HEK293T (cell line): ENCODE measurements at regions not wholly inside any gene's neighbourhood (a gene's known extent, or its start where the extent isn't known, plus 50 kb on each side); places are given as distances from the start of the nearest gene placed in this dataset.

ENCODE experiments used
- CTCF ChIA-PET: fragments of 350-600 bp; formaldehyde crosslinking; extraction: SDS; loops from one replicate; lab custom pipeline; 2021; ENCODE audit warnings: antibody characterized with exemption, inconsistent platforms; lab: Yijun Ruan, JAX
- POLR2A ChIA-PET: fragments of 350-600 bp; formaldehyde crosslinking; extraction: SDS; loops from one replicate; lab custom pipeline; 2020; ENCODE audit warnings: antibody characterized with exemption, inconsistent platforms; lab: Yijun Ruan, JAX
- DNase-seq: peaks from one replicate; pipeline ENCODE4 v3.0.0; 2012; ENCODE audit warnings: mixed read lengths; ENCODE audit errors: extremely low spot score
- ARNT ChIP-seq: fragments of 450-650 bp; IDR thresholded peaks from 2 replicates; pipeline ENCODE4 v1.6.1; 2017; ENCODE audit warnings: mild to moderate bottlenecking
- BHLHE40 ChIP-seq: fragments of 450-650 bp; IDR thresholded peaks from 2 replicates; pipeline ENCODE4 v1.6.1; 2016; ENCODE audit warnings: mild to moderate bottlenecking, moderate library complexity, borderline replicate concordance
- CTBP1 ChIP-seq: fragments of 450-650 bp; IDR thresholded peaks from 2 replicates; pipeline ENCODE4 v1.6.1; 2016; ENCODE audit warnings: borderline replicate concordance
- ELF4 ChIP-seq: fragments of 450-650 bp; IDR thresholded peaks from 2 replicates; pipeline ENCODE4 v1.6.1; 2017; ENCODE audit warnings: antibody characterized with exemption
- FOXA1 ChIP-seq: fragments of 450-650 bp; IDR thresholded peaks from 2 replicates; pipeline ENCODE4 v1.6.1; 2016; ENCODE audit warnings: mild to moderate bottlenecking
- FOXK2 ChIP-seq: fragments of 450-650 bp; IDR thresholded peaks from 2 replicates; pipeline ENCODE4 v1.6.1; 2016; ENCODE audit warnings: mild to moderate bottlenecking
- FOXM1 ChIP-seq: fragments of 450-650 bp; IDR thresholded peaks from 2 replicates; pipeline ENCODE4 v1.6.1; 2017; ENCODE audit warnings: mild to moderate bottlenecking, borderline replicate concordance
- HDGF ChIP-seq: fragments of 450-650 bp; IDR thresholded peaks from 2 replicates; pipeline ENCODE4 v1.6.1; 2017; ENCODE audit warnings: antibody characterized with exemption, borderline replicate concordance
- L3MBTL2 ChIP-seq: fragments of 450-650 bp; conservative IDR thresholded peaks from 2 replicates; pipeline ENCODE4 v1.6.1; 2016; ENCODE audit warnings: mild to moderate bottlenecking
- LEF1 ChIP-seq: fragments of 450-650 bp; IDR thresholded peaks from 2 replicates; pipeline ENCODE4 v1.6.1; 2017; ENCODE audit warnings: mild to moderate bottlenecking, borderline replicate concordance
- NFRKB ChIP-seq: fragments of 450-650 bp; IDR thresholded peaks from 2 replicates; pipeline ENCODE4 v1.6.1; 2016; ENCODE audit warnings: mild to moderate bottlenecking, moderate library complexity
- PKNOX1 ChIP-seq: fragments of 450-650 bp; IDR thresholded peaks from 2 replicates; pipeline ENCODE4 v1.6.1; 2016
- SP1 ChIP-seq: fragments of 450-650 bp; IDR thresholded peaks from 2 replicates; pipeline ENCODE4 v1.6.1; 2017
- SUZ12 ChIP-seq: fragments of 450-650 bp; IDR thresholded peaks from 2 replicates; pipeline ENCODE4 v1.6.1; 2016; ENCODE audit warnings: mild to moderate bottlenecking
- TARDBP ChIP-seq: fragments of 450-650 bp; IDR thresholded peaks from 2 replicates; pipeline ENCODE4 v1.6.1; 2016
- ZNF384 ChIP-seq: fragments of 450-650 bp; IDR thresholded peaks from 2 replicates; pipeline ENCODE4 v1.6.1; 2016

GRCh38 chr4:4689694-4690440 lies 148.0 kb upstream of the STX18 start:
- TF ChIP-seq FOXA1 = no peak
- TF ChIP-seq SP1 = no peak
- no peak for TF ChIP-seq PKNOX1
- no peak for TF ChIP-seq SUZ12
- no peak for TF ChIP-seq TARDBP
- TF ChIP-seq LEF1 = no peak
- no peak for TF ChIP-seq CTBP1
- no peak for TF ChIP-seq FOXM1
- no peak for TF ChIP-seq NFRKB
- no peak for TF ChIP-seq ELF4
- TF ChIP-seq FOXK2 = no peak
- no peak for TF ChIP-seq HDGF
- no peak for TF ChIP-seq ZNF384
- no peak for TF ChIP-seq ARNT
- no peak for TF ChIP-seq L3MBTL2
- TF ChIP-seq BHLHE40 = no peak
- no peak for DNase-seq
- ChIA-PET POLR2A (no interaction called here), CTCF (no interaction called here)

GRCh38 chr4:4687935-4688727 lies 146.3 kb upstream of the STX18 start:
- CTCF ChIA-PET = interaction anchor here (0.5 kb wide), 1 partner anchor 9 kb away, joined by 3 read pairs; no protein-coding TSS in a partner anchor
- POLR2A ChIA-PET = no interaction called here
- DNase-seq = no peak
- TF ChIP-seq FOXA1 (no peak), SP1 (no peak), CTBP1 (no peak), SUZ12 (no peak), LEF1 (no peak), PKNOX1 (no peak), FOXK2 (no peak), BHLHE40 (no peak), ELF4 (no peak), FOXM1 (no peak), ARNT (no peak), HDGF (no peak), ZNF384 (no peak)

- TF ChIP-seq L3MBTL2 = no peak
- TF ChIP-seq FOXK2 = no peak
- no peak for TF ChIP-seq SUZ12
- TF ChIP-seq SP1 = no peak
- no peak for TF ChIP-seq LEF1
- TF ChIP-seq NFRKB = no peak
- no peak for TF ChIP-seq ELF4
- no peak for TF ChIP-seq FOXA1
- TF ChIP-seq BHLHE40 = no peak
- no peak for TF ChIP-seq TARDBP
- no peak for TF ChIP-seq FOXM1
- no peak for TF ChIP-seq CTBP1
- no peak for TF ChIP-seq ARNT
- TF ChIP-seq ZNF384 = no peak
- no peak for TF ChIP-seq HDGF
- TF ChIP-seq PKNOX1 = no peak
- no peak for DNase-seq
- CTCF ChIA-PET = no interaction called here
- POLR2A ChIA-PET = no interaction called here
Observed at GRCh38 chr4:4687100-4687499, 145.3 kb upstream of the STX18 start.

GRCh38 chr4:4685810-4686795 lies 144.3 kb upstream of the STX18 start:
- TF ChIP-seq ZNF384 (no peak), CTBP1 (no peak), FOXA1 (no peak), SP1 (no peak), TARDBP (no peak), HDGF (no peak), BHLHE40 (no peak), L3MBTL2 (no peak), PKNOX1 (no peak), FOXK2 (no peak), NFRKB (no peak), FOXM1 (no peak), LEF1 (no peak)
- ChIA-PET CTCF (interaction anchor here (1.0 kb wide), 2 partner anchors 8 to 17 kb away, joined by 3 to 4 read pairs; no protein-coding TSS in a partner anchor), POLR2A (no interaction called here)
- DNase-seq = no peak
